ENCODE measurements at regions not wholly inside any gene's neighbourhood (a gene's known extent, or its start where the extent isn't known, plus 50 kb on each side); places are given as distances from the start of the nearest gene placed in this dataset.

- no peak for DNase-seq (ENCODE audit: low read depth)
- no peak for TF ChIP-seq CTCF (IDR thresholded peaks at IDR 0.05; ENCODE audit: low read depth, low read length, missing control alignments)
- no peak overlapping the region for H3K4me3 ChIP-seq (ENCODE audit: low read depth, low read length)
- in situ Hi-C loops (cut with HindIII; ENCODE audit: low sequenced_read_pairs) = no loop called here
Observed at GRCh38 chr6:149202952-149203351, 114.6 kb upstream of the TAB2 start.

- DNase-seq (ENCODE audit: low read depth) = no peak
- in situ Hi-C loops (cut with HindIII; ENCODE audit: low sequenced_read_pairs) = no loop called here
- H3K4me3 ChIP-seq (ENCODE audit: low read depth, low read length) = no peak overlapping the region
- no peak for TF ChIP-seq CTCF (IDR thresholded peaks at IDR 0.05; ENCODE audit: low read depth, low read length, missing control alignments)
Observed at GRCh38 chr6:149203509-149203908, 114.0 kb upstream of the TAB2 start.

GRCh38 chr6:149208134-149208601, 109.3 kb upstream of the TAB2 start:
- in situ Hi-C loops (cut with HindIII; ENCODE audit: low sequenced_read_pairs) = no loop called here

GRCh38 chr6:149209871-149210775, 107.4 kb upstream of the TAB2 start:
- no peak for DNase-seq (ENCODE audit: low read depth)
- in situ Hi-C loops (cut with HindIII; ENCODE audit: low sequenced_read_pairs) = no loop called here
- H3K4me3 ChIP-seq (ENCODE audit: low read depth, low read length) = no peak overlapping the region
- TF ChIP-seq CTCF (IDR thresholded peaks at IDR 0.05; ENCODE audit: low read depth, low read length, missing control alignments) = no peak

More at GRCh38 chr6:149208134-149208601, 109.3 kb upstream of the TAB2 start:
- DNase-seq (ENCODE audit: low read depth) = no peak
- TF ChIP-seq CTCF (IDR thresholded peaks at IDR 0.05; ENCODE audit: low read depth, low read length, missing control alignments) = no peak
- no peak overlapping the region for H3K4me3 ChIP-seq (ENCODE audit: low read depth, low read length)

GRCh38 chr6:149211046-149211571, 106.4 kb upstream of the TAB2 start:
- H3K4me3 ChIP-seq (ENCODE audit: low read depth, low read length) = no peak overlapping the region
- no peak for TF ChIP-seq CTCF (IDR thresholded peaks at IDR 0.05; ENCODE audit: low read depth, low read length, missing control alignments)
- no peak for DNase-seq (ENCODE audit: low read depth)
- in situ Hi-C loops (cut with HindIII; ENCODE audit: low sequenced_read_pairs) = no loop called here

GRCh38 chr6:149212206-149212605, 105.3 kb upstream of the TAB2 start:
- in situ Hi-C loops (cut with HindIII; ENCODE audit: low sequenced_read_pairs) = no loop called here
- no peak for DNase-seq (ENCODE audit: low read depth)
- no peak for TF ChIP-seq CTCF (IDR thresholded peaks at IDR 0.05; ENCODE audit: low read depth, low read length, missing control alignments)
- H3K4me3 ChIP-seq (ENCODE audit: low read depth, low read length) = no peak overlapping the region
